ENCODE measurements at regions not wholly inside any gene's neighbourhood (a gene's known extent, or its start where the extent isn't known, plus 50 kb on each side); places are given as distances from the start of the nearest gene placed in this dataset.
A peak's percentile ranks its signal among the peaks of the same experiment; 100 is the strongest.
"Not testable (repeated sequence)": the region's sequence is repeated elsewhere in the genome, so short reads cannot be mapped to it uniquely, and the experiment has no call there.

DNA sequence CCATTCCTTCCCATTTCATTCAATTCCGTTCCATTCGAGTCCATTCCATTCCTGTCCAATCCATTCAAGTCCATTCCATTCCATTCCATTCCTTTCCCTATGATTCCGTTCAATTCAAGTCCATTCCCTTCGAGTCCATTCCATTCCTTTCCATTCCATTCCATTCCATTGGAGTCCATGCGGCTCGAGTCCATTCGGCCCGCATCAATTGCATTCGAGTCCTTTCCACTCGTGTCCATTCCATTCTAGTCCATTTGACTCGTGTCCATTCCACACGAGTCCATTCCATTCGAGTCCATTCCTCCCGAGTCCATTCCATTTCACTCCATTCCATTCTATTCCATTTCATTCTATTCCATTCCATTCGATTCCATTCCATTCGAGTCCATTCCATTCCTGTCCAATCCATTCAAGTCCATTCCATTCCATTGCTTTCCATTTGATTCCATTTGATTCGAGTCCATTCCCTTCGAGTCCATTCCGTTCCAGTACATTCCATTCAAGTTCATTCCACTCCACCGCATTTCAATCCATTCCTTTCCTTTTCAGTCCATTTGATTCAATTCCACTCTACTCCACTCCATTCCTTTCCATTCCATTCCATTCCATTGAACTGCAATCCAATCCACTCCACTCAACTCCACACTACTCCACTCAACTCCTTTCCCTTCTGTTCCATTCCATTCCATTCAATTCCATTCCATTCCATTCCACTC, 2565.9 kb upstream of the TPTE start:
- H3K27ac ChIP-seq (ENCODE audit: low read depth, low read length); H3K4me1 ChIP-seq (ENCODE audit: control insufficient read depth in 1 of 2, insufficient read depth in 2 of 2, low read length in 2 of 2); H3K9ac ChIP-seq (ENCODE audit: low read depth in 1 of 2, low read length in 2 of 2); H3K36me3 ChIP-seq (ENCODE audit: control insufficient read depth in 1 of 2, insufficient read depth in 2 of 2, low read length in 2 of 2); H3K27me3 ChIP-seq (ENCODE audit: control insufficient read depth in 1 of 2, insufficient read depth in 2 of 2, low read length in 2 of 2): not testable (repeated sequence)
- Histone ChIP-seq H3K4me3 (ENCODE audit: low read depth in 1 of 2, low read length in 2 of 2) (peak overlapping the region in 1 of 2 donors; percentile 19), H3K9me3 (ENCODE audit: control insufficient read depth in 1 of 2, low read length in 2 of 2) (peaks cover 8 to 82% of the 10 kb centered on the region in 2 donors)

DNA sequence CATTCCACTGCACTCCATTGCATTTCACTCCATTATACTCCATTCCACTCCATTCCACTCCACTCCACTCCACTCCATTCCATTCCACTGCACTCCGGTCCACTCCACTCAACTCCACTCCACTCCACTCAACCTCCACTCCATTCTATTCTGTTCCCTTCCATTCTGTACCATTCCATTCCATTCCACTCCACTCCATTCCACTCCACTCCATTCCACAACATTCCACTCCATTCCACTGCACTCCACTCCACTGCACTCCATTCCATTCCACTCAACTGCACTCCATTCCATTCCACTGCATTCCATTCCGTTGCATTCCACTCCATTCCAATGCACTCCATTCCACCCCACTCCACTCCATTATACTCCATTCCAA, 2565.3 kb upstream of the TPTE start:
- not testable (repeated sequence) for H3K4me1 ChIP-seq (ENCODE audit: control insufficient read depth in 1 of 2, insufficient read depth in 2 of 2, low read length in 2 of 2); H3K36me3 ChIP-seq (ENCODE audit: control insufficient read depth in 1 of 2, insufficient read depth in 2 of 2, low read length in 2 of 2); H3K27me3 ChIP-seq (ENCODE audit: control insufficient read depth in 1 of 2, insufficient read depth in 2 of 2, low read length in 2 of 2); H3K27ac ChIP-seq (ENCODE audit: low read depth, low read length); H3K9ac ChIP-seq (ENCODE audit: low read depth in 1 of 2, low read length in 2 of 2)
- peak overlapping the region in 1 of 2 donors; percentile 19 for H3K4me3 ChIP-seq (ENCODE audit: low read depth in 1 of 2, low read length in 2 of 2)
- H3K9me3 ChIP-seq (ENCODE audit: control insufficient read depth in 1 of 2, low read length in 2 of 2), result peaks cover 10 to 76% of the 10 kb centered on the region in 2 donors

DNA sequence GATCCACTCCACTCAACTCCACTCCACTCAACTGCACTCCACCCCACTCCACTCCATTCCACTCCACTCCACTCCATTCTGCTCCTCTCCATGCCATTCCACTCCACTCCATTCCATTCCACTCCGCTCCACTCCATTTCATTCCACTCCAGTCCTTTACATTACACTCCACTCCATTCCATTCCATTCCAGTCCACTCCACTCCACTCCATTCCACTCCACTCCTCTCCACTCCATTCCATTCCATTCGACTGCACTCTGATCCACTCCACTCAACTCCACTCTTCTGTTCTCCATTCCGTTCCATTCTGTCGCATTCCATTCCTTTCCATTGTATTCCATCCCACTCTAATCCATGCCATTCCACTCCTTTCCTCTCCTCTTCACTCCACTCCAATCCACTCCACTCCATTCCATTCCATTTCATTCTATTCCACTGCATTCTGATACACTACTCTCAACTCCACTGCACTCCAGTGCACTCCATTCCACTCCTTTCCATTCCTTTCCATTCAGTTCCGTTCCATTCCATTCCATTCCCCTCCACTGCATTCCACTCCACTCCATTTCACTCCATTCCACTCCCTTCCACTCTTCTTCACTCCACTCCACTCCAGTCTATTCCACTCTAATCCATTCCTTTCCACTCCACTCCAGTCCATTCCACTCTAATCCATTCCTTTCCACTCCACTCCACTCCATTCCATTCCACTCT, 2564.2 kb upstream of the TPTE start:
- H3K9me3 ChIP-seq (ENCODE audit: control insufficient read depth in 1 of 2, low read length in 2 of 2), result peaks cover 20 to 65% of the 10 kb centered on the region in 2 donors
- H3K27ac ChIP-seq (ENCODE audit: low read depth, low read length); H3K36me3 ChIP-seq (ENCODE audit: control insufficient read depth in 1 of 2, insufficient read depth in 2 of 2, low read length in 2 of 2); H3K27me3 ChIP-seq (ENCODE audit: control insufficient read depth in 1 of 2, insufficient read depth in 2 of 2, low read length in 2 of 2); H3K9ac ChIP-seq (ENCODE audit: low read depth in 1 of 2, low read length in 2 of 2); H3K4me1 ChIP-seq (ENCODE audit: control insufficient read depth in 1 of 2, insufficient read depth in 2 of 2, low read length in 2 of 2): not testable (repeated sequence)
- peak overlapping the region in 1 of 2 donors; percentile 7 for H3K4me3 ChIP-seq (ENCODE audit: low read depth in 1 of 2, low read length in 2 of 2)

DNA sequence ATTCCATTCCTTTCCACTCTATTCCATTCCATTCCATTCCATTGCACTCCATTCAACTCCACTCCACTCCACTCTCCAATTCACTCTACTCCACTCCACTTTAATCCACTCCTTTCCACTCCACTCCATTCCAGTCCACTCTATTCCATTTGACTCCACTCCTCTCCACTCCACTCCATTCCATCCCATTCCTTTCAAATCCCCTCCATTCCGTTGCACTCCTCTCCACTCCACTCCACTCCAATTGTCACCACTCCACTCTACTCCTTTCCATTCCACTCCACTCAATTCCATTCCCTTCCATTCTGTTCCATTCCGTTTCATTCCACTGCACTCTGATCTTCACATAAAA, 2563.7 kb upstream of the TPTE start:
- H3K4me1 ChIP-seq (ENCODE audit: control insufficient read depth in 1 of 2, insufficient read depth in 2 of 2, low read length in 2 of 2), result no peaks in the 10 kb centered on the region
- no peaks in the 10 kb centered on the region for H3K27me3 ChIP-seq (ENCODE audit: control insufficient read depth in 1 of 2, insufficient read depth in 2 of 2, low read length in 2 of 2)
- H3K4me3 ChIP-seq (ENCODE audit: low read depth in 1 of 2, low read length in 2 of 2), result peak overlapping the region in 1 of 2 donors; percentile 7
- H3K9me3 ChIP-seq (ENCODE audit: control insufficient read depth in 1 of 2, low read length in 2 of 2), result peaks cover 25 to 64% of the 10 kb centered on the region in 2 donors
- no peak overlapping the region for H3K27ac ChIP-seq (ENCODE audit: low read depth, low read length)
- H3K36me3 ChIP-seq (ENCODE audit: control insufficient read depth in 1 of 2, insufficient read depth in 2 of 2, low read length in 2 of 2), result no peaks in the 10 kb centered on the region
- no peak overlapping the region for H3K9ac ChIP-seq (ENCODE audit: low read depth in 1 of 2, low read length in 2 of 2)
